WERI-Rb-1 (cell line): ENCODE measurements at regions not wholly inside any gene's neighbourhood (a gene's known extent, or its start where the extent isn't known, plus 50 kb on each side); places are given as distances from the start of the nearest gene placed in this dataset.

Source experiments
- DNase-seq: peaks from one replicate; pipeline ENCODE4 v3.0.0-alpha.2; 2020
- H3K27ac ChIP-seq: fragments of 250-450 bp; sonication (Bioruptor Pico); 2 replicates; pipeline ENCODE4 v1.5.1; 2020; ENCODE audit warnings: mild to moderate bottlenecking, moderate library complexity
- H3K27me3 ChIP-seq: fragments of 250-450 bp; sonication (Bioruptor Pico); 2 replicates; pipeline ENCODE4 v1.5.1; 2021; ENCODE audit warnings: mild to moderate bottlenecking, low read depth, moderate library complexity; ENCODE audit not compliant: insufficient read depth, severe bottlenecking
- H3K36me3 ChIP-seq: fragments of 250-450 bp; sonication (Bioruptor Pico); 2 replicates; pipeline ENCODE4 v1.5.1; 2020; ENCODE audit warnings: mild to moderate bottlenecking, moderate library complexity
- H3K4me3 ChIP-seq: 2 replicates; pipeline ENCODE4 v1.5.1; 2011; ENCODE audit warnings: low read depth, mild to moderate bottlenecking, control low read depth, low read length
- H3K9me3 ChIP-seq: fragments of 250-450 bp; sonication (Bioruptor Pico); 2 replicates; pipeline ENCODE4 v1.5.1; 2021; ENCODE audit warnings: mild to moderate bottlenecking, moderate library complexity; ENCODE audit not compliant: severe bottlenecking
- TF ChIP-seq, protein P1 (sequence below): IDR thresholded peaks from 2 replicates; pipeline ENCODE4 v1.5.1; 2011; ENCODE audit warnings: low read depth, mild to moderate bottlenecking, control low read depth, inconsistent platforms, low read length

DNA sequence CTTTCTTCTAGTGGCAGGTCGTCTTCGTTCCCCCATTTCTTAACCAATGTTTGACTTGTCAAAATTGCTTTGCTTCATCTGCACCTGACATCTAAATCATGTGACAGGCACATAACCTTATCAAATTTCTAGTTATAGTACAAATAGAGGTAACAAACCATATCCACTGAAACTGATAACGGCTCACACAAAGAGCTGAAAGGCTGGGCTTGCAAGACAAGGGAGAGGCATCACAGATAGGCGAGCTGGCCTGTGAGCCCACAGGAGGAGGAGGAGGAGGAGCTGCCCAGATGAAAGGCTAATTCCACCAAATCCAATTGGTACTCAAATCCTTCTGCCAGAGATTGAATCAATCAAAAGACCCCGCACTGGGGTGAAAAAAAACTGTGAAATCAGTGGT is 80.2 kb upstream of the NEBL start:
- no peaks in the 10 kb centered on the region for H3K36me3 ChIP-seq
- TF ChIP-seq, protein P1, sequence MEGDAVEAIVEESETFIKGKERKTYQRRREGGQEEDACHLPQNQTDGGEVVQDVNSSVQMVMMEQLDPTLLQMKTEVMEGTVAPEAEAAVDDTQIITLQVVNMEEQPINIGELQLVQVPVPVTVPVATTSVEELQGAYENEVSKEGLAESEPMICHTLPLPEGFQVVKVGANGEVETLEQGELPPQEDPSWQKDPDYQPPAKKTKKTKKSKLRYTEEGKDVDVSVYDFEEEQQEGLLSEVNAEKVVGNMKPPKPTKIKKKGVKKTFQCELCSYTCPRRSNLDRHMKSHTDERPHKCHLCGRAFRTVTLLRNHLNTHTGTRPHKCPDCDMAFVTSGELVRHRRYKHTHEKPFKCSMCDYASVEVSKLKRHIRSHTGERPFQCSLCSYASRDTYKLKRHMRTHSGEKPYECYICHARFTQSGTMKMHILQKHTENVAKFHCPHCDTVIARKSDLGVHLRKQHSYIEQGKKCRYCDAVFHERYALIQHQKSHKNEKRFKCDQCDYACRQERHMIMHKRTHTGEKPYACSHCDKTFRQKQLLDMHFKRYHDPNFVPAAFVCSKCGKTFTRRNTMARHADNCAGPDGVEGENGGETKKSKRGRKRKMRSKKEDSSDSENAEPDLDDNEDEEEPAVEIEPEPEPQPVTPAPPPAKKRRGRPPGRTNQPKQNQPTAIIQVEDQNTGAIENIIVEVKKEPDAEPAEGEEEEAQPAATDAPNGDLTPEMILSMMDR, result no peak
- DNase-seq, result no peak
- H3K27ac ChIP-seq, result no peak overlapping the region
- H3K9me3 ChIP-seq, result no peaks in the 10 kb centered on the region
- H3K4me3 ChIP-seq, result no peak overlapping the region
- H3K27me3 ChIP-seq, result no peaks in the 10 kb centered on the region

DNA sequence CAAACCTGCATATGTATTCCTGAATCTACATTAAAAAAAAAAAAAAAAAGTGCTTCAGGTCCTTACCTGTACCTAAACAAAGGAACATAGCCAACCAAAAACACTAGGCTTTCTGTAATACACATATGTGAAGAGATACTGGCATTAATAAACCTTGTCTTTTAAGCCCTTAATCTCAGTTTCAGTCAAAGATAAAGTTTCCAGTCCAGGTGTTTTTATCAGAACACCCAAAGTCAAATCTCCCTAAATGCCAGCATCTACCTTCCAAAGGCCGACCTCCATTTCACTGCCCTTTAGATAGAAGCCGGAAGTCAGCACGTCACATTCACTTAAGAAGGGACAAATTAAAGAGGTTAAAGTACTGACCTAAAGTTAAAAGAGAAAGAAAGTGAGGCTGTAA is 79.8 kb upstream of the NEBL start:
- Histone ChIP-seq H3K36me3 (no peaks in the 10 kb centered on the region), H3K27ac (no peak overlapping the region)

DNA sequence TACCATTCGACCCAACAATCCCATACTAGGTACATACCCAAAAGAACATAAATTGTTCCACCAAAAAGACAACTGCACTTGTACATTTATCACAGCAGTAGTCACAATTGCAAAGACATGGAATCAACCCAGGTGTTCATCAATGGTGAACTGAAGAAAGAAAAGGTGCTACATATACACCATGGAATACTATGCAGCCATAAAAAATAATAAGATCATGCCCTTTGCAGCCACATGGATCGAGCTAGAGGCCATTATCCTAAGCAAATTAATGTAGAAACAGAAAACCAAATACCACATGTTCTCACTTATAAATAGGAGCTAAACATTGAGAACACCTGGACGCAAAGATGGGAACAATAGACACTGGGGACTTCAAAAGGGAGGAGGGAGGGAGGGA is 79.3 kb upstream of the NEBL start:
- Histone ChIP-seq H3K9me3 (no peaks in the 10 kb centered on the region), H3K27me3 (no peaks in the 10 kb centered on the region), H3K4me3 (no peak overlapping the region), H3K36me3 (no peaks in the 10 kb centered on the region), H3K27ac (no peak overlapping the region)
- no peak for DNase-seq
- TF ChIP-seq, protein P1, result no peak

More for the DNA sequence above, 79.8 kb upstream of the NEBL start:
- no peak for DNase-seq
- Histone ChIP-seq H3K27me3 (no peaks in the 10 kb centered on the region), H3K9me3 (no peaks in the 10 kb centered on the region), H3K4me3 (no peak overlapping the region)
- TF ChIP-seq, protein P1, result no peak

DNA sequence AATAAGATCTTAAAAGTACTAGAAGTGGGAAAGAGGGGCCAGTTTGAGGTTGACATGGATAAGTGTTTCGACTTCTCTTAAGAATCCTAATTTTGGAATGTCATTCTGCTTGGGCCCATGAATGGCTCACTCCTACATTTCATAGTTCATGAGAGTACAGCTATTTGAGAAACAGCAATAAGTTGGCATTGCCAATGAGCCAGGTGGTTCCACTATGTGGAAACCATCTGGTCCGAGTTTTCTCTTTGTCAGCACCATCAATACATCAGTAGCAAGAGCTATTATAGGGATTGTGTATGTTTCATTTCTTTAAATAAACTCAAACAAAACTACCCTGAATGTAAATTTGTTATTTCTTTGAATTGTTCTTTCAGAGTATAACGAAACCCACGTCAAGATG is 78.1 kb upstream of the NEBL start:
- TF ChIP-seq, protein P1, result no peak

DNA sequence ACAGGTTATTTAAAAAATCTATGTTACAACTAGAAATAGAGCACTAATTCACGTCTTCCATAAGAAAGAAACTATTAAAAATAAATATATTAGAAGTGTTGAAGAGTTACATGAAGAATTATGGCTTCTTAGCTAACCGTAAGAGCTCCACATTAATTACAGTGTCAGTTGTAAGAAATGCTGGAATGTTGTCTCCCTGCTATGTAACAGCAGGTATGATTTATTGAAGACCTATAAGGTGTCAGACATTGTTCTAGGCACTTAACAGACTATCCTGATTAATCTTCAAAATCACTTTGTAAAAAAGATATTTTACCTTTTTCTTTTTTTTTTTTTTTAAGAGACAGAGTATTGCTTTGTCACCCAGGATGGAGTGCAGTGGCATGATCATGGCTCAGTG is 75.8 kb upstream of the NEBL start:
- H3K27ac ChIP-seq, result no peak overlapping the region
- H3K9me3 ChIP-seq, result no peaks in the 10 kb centered on the region
- DNase-seq, result no peak
- TF ChIP-seq, protein P1, result no peak
- no peaks in the 10 kb centered on the region for H3K36me3 ChIP-seq
- no peaks in the 10 kb centered on the region for H3K27me3 ChIP-seq
- H3K4me3 ChIP-seq, result no peak overlapping the region

More for the DNA sequence above, 78.1 kb upstream of the NEBL start:
- H3K27ac ChIP-seq, result no peak overlapping the region
- no peaks in the 10 kb centered on the region for H3K9me3 ChIP-seq
- H3K36me3 ChIP-seq, result no peaks in the 10 kb centered on the region
- H3K4me3 ChIP-seq, result no peak overlapping the region
- no peak for DNase-seq
- H3K27me3 ChIP-seq, result no peaks in the 10 kb centered on the region

DNA sequence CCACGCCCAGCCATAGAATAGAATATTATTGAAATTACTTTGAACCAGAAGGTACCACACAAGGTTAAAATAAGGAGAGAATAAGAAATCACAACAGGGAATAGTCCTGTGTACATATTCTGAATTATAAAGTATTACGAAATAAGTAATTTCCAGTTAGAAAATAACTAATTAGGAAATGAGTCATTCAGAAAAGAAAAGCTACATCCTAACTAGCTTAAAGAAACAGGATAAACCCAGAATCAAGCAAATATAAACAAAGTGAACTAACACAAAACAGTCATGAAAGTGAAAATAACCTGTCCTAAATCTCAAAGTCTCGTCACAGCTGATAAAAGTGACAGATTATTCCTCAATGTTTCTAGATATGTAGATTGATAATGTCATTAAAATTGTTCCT is 74.8 kb upstream of the NEBL start:
- H3K4me3 ChIP-seq, result no peak overlapping the region

More for the DNA sequence above, 74.8 kb upstream of the NEBL start:
- Histone ChIP-seq H3K9me3 (no peaks in the 10 kb centered on the region), H3K27ac (no peak overlapping the region), H3K27me3 (no peaks in the 10 kb centered on the region), H3K36me3 (no peaks in the 10 kb centered on the region)
- TF ChIP-seq, protein P1, result no peak
- DNase-seq, result no peak
